C4-2B (cell line): ENCODE measurements at regions not wholly inside any gene's neighbourhood (a gene's known extent, or its start where the extent isn't known, plus 50 kb on each side); places are given as distances from the start of the nearest gene placed in this dataset.

ENCODE experiments used
- H3K27ac ChIP-seq: fragments of 450-650 bp; 2 replicates; pipeline ENCODE4 v1.5.1; 2017
- CTCF ChIP-seq: fragments of 450-650 bp; conservative IDR thresholded peaks from 2 replicates; pipeline ENCODE4 v1.5.1; 2017; ENCODE audit warnings: mild to moderate bottlenecking
- ZFX ChIP-seq: fragments of 450-650 bp; IDR thresholded peaks from 2 replicates; pipeline ENCODE4 v1.6.1; 2017

DNA sequence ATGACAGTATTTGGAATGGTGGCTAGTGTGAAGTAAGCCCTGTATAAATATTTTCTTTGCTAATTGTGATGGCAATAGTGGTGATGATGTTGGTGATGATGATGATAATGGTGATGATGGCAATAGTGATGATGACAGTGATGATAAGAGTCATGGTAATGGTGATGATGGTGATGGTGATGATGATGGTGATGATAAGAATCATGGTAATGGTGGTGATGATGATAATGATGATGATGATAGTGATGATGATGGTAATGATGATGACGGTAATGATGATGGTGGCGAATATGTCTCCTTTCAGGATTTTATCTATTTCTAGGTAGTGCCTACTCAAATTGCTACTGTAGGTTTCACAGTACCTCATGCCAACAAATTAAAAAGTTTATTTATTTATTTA is 205.4 kb downstream of the GALR1 start:
- H3K27ac ChIP-seq = no peak overlapping the region
- no peak for TF ChIP-seq ZFX
- TF ChIP-seq CTCF = no peak

GRCh38 chr18:77457681-77458080 is 208.0 kb downstream of the GALR1 start:
- TF ChIP-seq ZFX (no peak), CTCF (no peak)
- no peak overlapping the region for H3K27ac ChIP-seq

- TF ChIP-seq CTCF (no peak), ZFX (no peak)
- H3K27ac ChIP-seq = no peak overlapping the region
These were observed 211.5 kb downstream of the GALR1 start for GRCh38 chr18:77461062-77461688.

DNA sequence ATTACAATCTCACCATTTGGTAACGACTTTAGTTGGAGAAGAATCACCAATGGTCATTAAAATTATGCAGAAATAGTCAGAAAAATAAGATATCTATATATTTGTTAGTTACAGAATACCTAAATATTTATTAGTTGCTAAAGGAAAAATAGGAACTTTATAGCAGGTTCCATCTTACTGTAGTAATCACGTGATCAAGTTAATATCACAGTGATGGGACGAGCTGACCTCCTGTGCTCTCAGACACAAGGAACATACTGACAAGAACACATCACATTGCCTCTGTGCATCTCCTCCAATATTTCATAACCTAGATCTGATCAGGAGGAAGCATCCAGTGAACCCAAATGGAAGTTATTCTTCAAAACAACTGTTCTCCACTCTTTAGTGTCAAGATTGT is 215.3 kb downstream of the GALR1 start:
- no peak overlapping the region for H3K27ac ChIP-seq
- TF ChIP-seq CTCF (no peak), ZFX (no peak)

DNA sequence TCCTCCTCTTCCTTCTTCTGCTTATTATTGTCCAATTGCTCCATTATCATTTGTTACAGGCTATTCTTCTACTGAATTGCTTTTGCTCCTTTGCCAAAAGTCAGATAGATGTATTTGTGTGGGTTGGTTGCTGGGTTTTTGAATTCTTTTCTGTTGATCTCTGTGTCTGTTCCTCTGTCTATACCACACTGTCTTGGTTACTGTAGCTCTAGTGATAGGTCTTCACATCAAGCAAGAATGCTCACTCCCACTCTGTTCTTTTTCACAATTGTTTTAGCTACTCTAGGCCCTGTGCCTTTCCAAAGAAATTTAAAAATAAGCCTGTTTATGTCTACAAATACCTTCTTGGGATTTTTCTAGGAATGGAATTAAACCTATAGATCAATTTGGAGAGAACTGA is 217.2 kb downstream of the GALR1 start:
- TF ChIP-seq ZFX (no peak), CTCF (no peak)

GRCh38 chr18:77469131-77469530 is 219.5 kb downstream of the GALR1 start:
- TF ChIP-seq CTCF = peak; percentile 16
- TF ChIP-seq ZFX = no peak
- H3K27ac ChIP-seq = no peak overlapping the region

More for the DNA sequence above, 217.2 kb downstream of the GALR1 start:
- no peak overlapping the region for H3K27ac ChIP-seq

DNA sequence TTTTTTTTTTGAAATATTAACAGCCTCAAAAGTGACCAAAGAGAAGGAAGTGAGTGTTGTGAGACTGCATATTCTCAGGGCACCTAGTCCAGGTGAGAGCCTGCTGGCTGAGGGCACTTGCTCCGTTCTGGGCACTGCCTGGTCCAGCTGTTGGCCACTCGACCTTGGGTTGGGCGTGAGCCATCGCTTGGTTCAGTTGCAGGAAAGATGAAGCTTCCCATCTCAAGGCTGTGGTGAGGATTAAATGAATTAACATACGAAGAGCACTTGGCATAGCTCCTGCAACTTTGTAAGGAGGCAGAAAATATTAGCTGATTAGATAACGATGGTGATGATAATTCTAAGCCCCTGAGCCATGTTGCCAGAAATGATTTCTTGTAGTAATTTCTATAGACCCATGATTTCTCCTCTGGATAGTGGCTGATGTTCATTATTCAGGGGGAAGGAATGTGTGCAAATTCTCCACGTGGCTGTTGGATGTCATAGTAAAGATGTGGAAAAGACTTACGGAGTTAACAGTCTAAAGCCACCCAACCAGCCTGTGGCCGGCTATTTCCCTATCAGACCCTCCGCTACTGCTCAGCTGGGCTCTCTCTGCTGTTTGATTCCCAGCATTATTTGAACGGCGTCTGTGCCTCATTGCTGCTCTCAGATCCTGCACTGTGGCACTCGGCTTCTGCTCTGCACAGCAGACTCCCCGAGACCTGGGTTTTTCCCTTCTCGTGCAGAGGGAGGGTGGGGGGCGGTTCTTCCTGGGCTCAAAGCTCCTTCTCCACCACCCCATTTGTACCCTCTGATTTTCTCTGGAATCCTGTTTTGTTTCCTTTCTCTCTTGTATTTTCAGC is 221.1 kb downstream of the GALR1 start:
- no peak overlapping the region for H3K27ac ChIP-seq
- TF ChIP-seq CTCF = no peak
- no peak for TF ChIP-seq ZFX
